ENCODE measurements at regions not wholly inside any gene's neighbourhood (a gene's known extent, or its start where the extent isn't known, plus 50 kb on each side); places are given as distances from the start of the nearest gene placed in this dataset.

DNA sequence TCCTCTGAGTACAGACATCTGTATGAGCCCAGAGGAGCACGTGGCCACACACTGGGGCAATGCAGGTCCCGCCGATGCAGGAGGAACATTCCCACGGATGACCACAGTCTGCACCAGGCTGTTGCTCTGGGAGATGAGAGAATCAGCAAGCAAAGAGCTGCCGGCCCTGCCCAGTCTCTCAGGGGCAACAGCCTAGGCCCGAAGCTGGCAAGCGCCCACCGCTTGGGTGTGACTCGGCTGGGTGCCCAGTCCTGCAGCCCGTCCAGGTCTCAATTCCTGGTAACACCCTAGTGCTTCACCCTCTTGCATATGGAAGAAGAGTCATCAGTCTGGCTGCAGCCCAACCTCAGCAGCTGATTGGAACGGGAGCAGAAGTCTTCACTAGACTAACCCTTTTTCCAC lies 153.7 kb upstream of the HES1 start:
- TF ChIP-seq POLR2A (IDR thresholded peaks at IDR 0.05; ENCODE audit: low read depth, low read length) = no peak
- no peak for TF ChIP-seq SPI1 (IDR thresholded peaks at IDR 0.05; ENCODE audit: low read depth, low read length)
- no peak for TF ChIP-seq TAF1 (IDR thresholded peaks at IDR 0.05; ENCODE audit: low read depth, low read length)
- no peak for TF ChIP-seq POLR2AphosphoS5 (IDR thresholded peaks at IDR 0.05; ENCODE audit: low read depth, low read length)
- TF ChIP-seq POU2F2 (IDR thresholded peaks at IDR 0.05; ENCODE audit: low read depth, low read length) = no peak
- no peak for TF ChIP-seq PAX5 (IDR thresholded peaks at IDR 0.05; ENCODE audit: insufficient read depth, low read length, severe bottlenecking)
